Cardiac septum (tissue), 1 donor: ENCODE measurements at regions not wholly inside any gene's neighbourhood (a gene's known extent, or its start where the extent isn't known, plus 50 kb on each side); places are given as distances from the start of the nearest gene placed in this dataset.
"Not testable (repeated sequence)": the region's sequence is repeated elsewhere in the genome, so short reads cannot be mapped to it uniquely, and the experiment has no call there.

Source experiments
- DNase-seq: peaks from one replicate; pipeline ENCODE4 v3.0.0-alpha.2; 2020; ENCODE audit warnings: low spot score
- intact Hi-C: fragments of 100-400 bp; cut with DNase I; formaldehyde crosslinking; loops from one replicate; pipeline ENCODE4 v1.14.0; 2022
- donor health status: DM: no; HTN: no; CAD: no.

GRCh38 chr3:188962253-188963247 lies 209.2 kb upstream of the TPRG1 start:
- no peak for DNase-seq
- intact Hi-C loops: loop anchor here (10.0 kb wide), 1 partner anchor 272 kb away; no protein-coding TSS in a partner anchor

- no peak for DNase-seq
- intact Hi-C loops: loop anchor here (10.0 kb wide), 1 partner anchor 270 kb away; no protein-coding TSS in a partner anchor
Observed at GRCh38 chr3:188964957-188965356, 206.8 kb upstream of the TPRG1 start.

GRCh38 chr3:188972310-188972709 lies 199.5 kb upstream of the TPRG1 start:
- intact Hi-C loops: no loop called here
- no peak for DNase-seq

GRCh38 chr3:188974856-188975599 lies 196.7 kb upstream of the TPRG1 start:
- intact Hi-C loops: no loop called here
- DNase-seq: no peak

- no peak for DNase-seq
- intact Hi-C loops: no loop called here
Observed at GRCh38 chr3:188975600-188976314, 196.0 kb upstream of the TPRG1 start.

GRCh38 chr3:188976407-188976806 lies 195.4 kb upstream of the TPRG1 start:
- no peak for DNase-seq
- intact Hi-C loops: no loop called here

- intact Hi-C loops: loop anchor here (2.0 kb wide), 1 partner anchor 120 kb away; no protein-coding TSS in a partner anchor
Observed at GRCh38 chr3:188978421-188979171, 193.2 kb upstream of the TPRG1 start.

GRCh38 chr3:188979248-188979647 lies 192.5 kb upstream of the TPRG1 start:
- DNase-seq: no peak
- intact Hi-C loops: loop anchor here (2.0 kb wide), 1 partner anchor 120 kb away; no protein-coding TSS in a partner anchor

More at GRCh38 chr3:188978421-188979171, 193.2 kb upstream of the TPRG1 start:
- no peak for DNase-seq

- DNase-seq: no peak
Observed at GRCh38 chr3:188979669-188980310, 192.0 kb upstream of the TPRG1 start.

GRCh38 chr3:188993181-188993580 lies 178.6 kb upstream of the TPRG1 start:
- DNase-seq: no peak
- intact Hi-C loops: no loop called here

More at GRCh38 chr3:188979669-188980310, 192.0 kb upstream of the TPRG1 start:
- intact Hi-C loops: loop anchor here (2.0 to 5.0 kb wide), 2 partner anchors 119 to 163 kb away; no protein-coding TSS in a partner anchor

GRCh38 chr3:189001559-189001958 lies 170.2 kb upstream of the TPRG1 start:
- no peak for DNase-seq
- intact Hi-C loops: no loop called here

- intact Hi-C loops: no loop called here
- no peak for DNase-seq
Observed at GRCh38 chr3:189003410-189003809, 168.4 kb upstream of the TPRG1 start.

- intact Hi-C loops: no loop called here
- no peak for DNase-seq
Observed at GRCh38 chr3:189013224-189013888, 158.4 kb upstream of the TPRG1 start.

- intact Hi-C loops: no loop called here
- DNase-seq: no peak
Observed at GRCh38 chr3:189014526-189014925, 157.2 kb upstream of the TPRG1 start.

GRCh38 chr3:189022576-189023466 lies 148.9 kb upstream of the TPRG1 start:
- intact Hi-C loops, DNase-seq: not testable (repeated sequence)

- no peak for DNase-seq
- intact Hi-C loops: no loop called here
Observed at GRCh38 chr3:189025866-189026265, 145.9 kb upstream of the TPRG1 start.

GRCh38 chr3:189027626-189028155 lies 144.1 kb upstream of the TPRG1 start:
- intact Hi-C loops: no loop called here

More at GRCh38 chr3:189027626-189028155, 144.1 kb upstream of the TPRG1 start:
- DNase-seq: no peak
